H1 (cell line): ENCODE measurements at regions not wholly inside any gene's neighbourhood (a gene's known extent, or its start where the extent isn't known, plus 50 kb on each side); places are given as distances from the start of the nearest gene placed in this dataset.

Experiments
- NANOG ChIP-seq: IDR thresholded peaks from 2 replicates; pipeline ENCODE4 v1.6.1; 2011; ENCODE audit warnings: low read length, low read depth, mild to moderate bottlenecking, inconsistent platforms; ENCODE audit not compliant: insufficient read depth, poor library complexity, severe bottlenecking
- YY1 ChIP-seq: IDR thresholded peaks from 2 replicates; pipeline ENCODE4 v1.6.1; 2011; ENCODE audit warnings: low read depth, mild to moderate bottlenecking, low read length

DNA sequence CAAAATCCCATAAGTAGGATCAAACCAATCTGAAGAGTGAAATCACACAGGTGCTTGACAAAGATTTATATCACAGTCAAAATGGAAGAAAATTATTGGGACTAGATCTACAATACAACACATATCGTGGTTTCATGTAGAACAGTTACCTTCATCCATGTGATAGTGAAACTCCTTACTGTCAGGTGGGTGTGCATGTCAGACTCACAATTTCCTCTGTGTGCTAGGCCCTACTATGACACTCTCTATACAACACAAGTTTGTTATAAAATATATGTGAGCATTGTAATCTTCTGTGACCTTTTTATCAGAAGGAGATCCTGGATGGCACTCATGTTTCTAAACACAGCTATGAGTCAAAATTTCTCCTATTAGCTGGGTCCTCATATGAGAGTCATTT, 947.0 kb upstream of the TSPY4 start (continued):
- TF ChIP-seq NANOG (no peak), YY1 (no peak)
